Glutamatergic neuron (in vitro differentiated cells): ENCODE measurements at regions not wholly inside any gene's neighbourhood (a gene's known extent, or its start where the extent isn't known, plus 50 kb on each side); places are given as distances from the start of the nearest gene placed in this dataset.

Experiments
- DNase-seq: peaks from one replicate; pipeline ENCODE4 v3.0.0; 2022
- H3K27ac Mint-ChIP-seq: one replicate; pipeline ENCODE4 v1.8.0; 2020; ENCODE audit warnings: mild to moderate bottlenecking, mixed read lengths, inconsistent platforms; ENCODE audit not compliant: unreplicated experiment
- H3K27me3 Mint-ChIP-seq: one replicate; pipeline ENCODE4 v1.8.0; 2020; ENCODE audit warnings: mild to moderate bottlenecking, moderate library complexity, mixed read lengths, inconsistent platforms; ENCODE audit not compliant: unreplicated experiment
- H3K36me3 Mint-ChIP-seq: one replicate; pipeline ENCODE4 v1.8.0; 2020; ENCODE audit warnings: mild to moderate bottlenecking, mixed read lengths, inconsistent platforms; ENCODE audit not compliant: unreplicated experiment
- H3K4me1 Mint-ChIP-seq: one replicate; pipeline ENCODE4 v1.8.0; 2020; ENCODE audit warnings: mild to moderate bottlenecking, low read depth, mixed read lengths, inconsistent platforms; ENCODE audit not compliant: unreplicated experiment
- H3K4me3 Mint-ChIP-seq: one replicate; pipeline ENCODE4 v1.8.0; 2020; ENCODE audit warnings: mild to moderate bottlenecking, mixed read lengths, inconsistent platforms; ENCODE audit not compliant: unreplicated experiment
- H3K9me3 Mint-ChIP-seq: one replicate; pipeline ENCODE4 v1.8.0; 2020; ENCODE audit warnings: mild to moderate bottlenecking, moderate library complexity, mixed read lengths, inconsistent platforms; ENCODE audit not compliant: unreplicated experiment
- CTCF ChIP-seq: fragments of 200-600 bp; sonication (generic); IDR thresholded peaks from one replicate; pipeline ENCODE4 v1.5.0; 2021; ENCODE audit not compliant: partially characterized antibody, unreplicated experiment

DNA sequence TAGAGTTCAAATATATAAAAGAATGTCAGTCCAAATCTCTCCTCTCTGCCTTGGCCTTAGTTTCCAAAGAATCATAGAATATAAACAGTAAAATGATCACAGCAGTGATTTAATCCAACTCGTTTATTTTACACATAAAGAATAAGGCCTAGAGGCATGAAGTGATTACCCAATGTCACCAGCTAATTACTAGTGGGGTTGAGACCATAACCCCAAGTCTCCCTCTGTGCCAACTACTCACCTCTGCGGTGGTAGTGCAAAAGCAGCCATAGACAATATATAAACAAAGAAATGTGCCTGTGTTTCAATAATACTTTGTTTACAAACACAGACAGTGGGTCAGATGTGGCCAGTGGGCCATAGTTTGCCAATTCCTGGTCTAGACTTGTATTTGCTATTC is 96.6 kb upstream of the FAT3 start:
- Mint-ChIP-seq H3K36me3 (no peaks in the 10 kb centered on the region), H3K4me1 (peaks cover 7% of the 10 kb centered on the region), H3K9me3 (no peaks in the 10 kb centered on the region), H3K27ac (no peak overlapping the region), H3K4me3 (no peak overlapping the region), H3K27me3 (no peaks in the 10 kb centered on the region)
- TF ChIP-seq CTCF = no peak
- no peak for DNase-seq

- no peaks in the 10 kb centered on the region for H3K9me3 Mint-ChIP-seq
- no peaks in the 10 kb centered on the region for H3K36me3 Mint-ChIP-seq
- no peak for TF ChIP-seq CTCF
- H3K27ac Mint-ChIP-seq = no peak overlapping the region
- no peak overlapping the region for H3K4me3 Mint-ChIP-seq
- H3K4me1 Mint-ChIP-seq = peaks cover 7% of the 10 kb centered on the region
- H3K27me3 Mint-ChIP-seq = no peaks in the 10 kb centered on the region
- no peak for DNase-seq
These were observed 99.3 kb upstream of the FAT3 start for GRCh38 chr11:92125321-92125720.

DNA sequence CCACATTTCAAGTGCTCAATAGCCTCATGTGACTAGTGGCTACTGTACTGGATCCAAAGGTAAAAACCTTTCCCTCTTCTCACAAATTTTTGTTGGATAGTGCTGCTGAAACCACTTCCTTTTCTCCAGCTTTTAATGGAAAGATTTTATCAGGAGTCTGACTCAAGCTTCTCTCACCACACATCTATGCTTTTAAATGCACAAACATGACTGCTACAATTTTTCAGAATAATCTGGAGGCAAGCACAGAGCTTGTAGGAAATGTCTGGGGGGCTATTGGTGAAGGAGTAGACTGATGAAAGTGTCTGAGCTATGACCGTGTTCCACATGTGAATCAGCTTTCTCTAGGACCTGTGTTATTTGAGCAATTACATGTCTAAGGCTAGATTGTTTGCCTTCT is 101.1 kb upstream of the FAT3 start:
- no peaks in the 10 kb centered on the region for H3K27me3 Mint-ChIP-seq
- no peak overlapping the region for H3K4me3 Mint-ChIP-seq
- H3K36me3 Mint-ChIP-seq = peaks cover 7% of the 10 kb centered on the region
- TF ChIP-seq CTCF = no peak
- H3K9me3 Mint-ChIP-seq = peaks cover 8% of the 10 kb centered on the region
- H3K27ac Mint-ChIP-seq = no peak overlapping the region
- H3K4me1 Mint-ChIP-seq = peaks cover 7% of the 10 kb centered on the region
- no peak for DNase-seq

DNA sequence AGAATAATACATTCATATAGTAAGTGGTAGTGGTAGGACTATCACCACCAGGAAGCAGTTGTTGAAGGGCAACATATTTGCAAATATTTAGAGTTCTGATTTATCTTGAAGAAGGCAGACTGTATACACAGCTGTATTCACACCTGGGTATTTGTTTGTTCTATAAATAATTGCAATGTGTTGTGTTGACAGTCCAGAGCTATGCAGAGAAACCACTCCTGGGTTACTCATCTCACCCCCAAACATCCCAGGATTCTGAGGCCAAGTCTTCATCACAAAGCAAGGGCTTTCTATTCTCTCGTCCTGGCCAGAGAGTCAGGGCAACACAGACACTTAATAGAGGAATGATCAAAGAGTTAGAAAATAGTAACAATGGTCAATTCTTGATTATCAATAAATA is 102.1 kb upstream of the FAT3 start:
- H3K27me3 Mint-ChIP-seq = peaks cover 2% of the 10 kb centered on the region
- no peak for DNase-seq
- peaks cover 7% of the 10 kb centered on the region for H3K4me1 Mint-ChIP-seq
- H3K9me3 Mint-ChIP-seq = peaks cover 8% of the 10 kb centered on the region
- H3K4me3 Mint-ChIP-seq = no peak overlapping the region
- H3K27ac Mint-ChIP-seq = no peak overlapping the region
- H3K36me3 Mint-ChIP-seq = peaks cover 7% of the 10 kb centered on the region
- TF ChIP-seq CTCF = no peak

- H3K27ac Mint-ChIP-seq = no peak overlapping the region
- no peaks in the 10 kb centered on the region for H3K4me1 Mint-ChIP-seq
These were observed 113.3 kb upstream of the FAT3 start for GRCh38 chr11:92111287-92111686.

More at GRCh38 chr11:92111287-92111686, 113.3 kb upstream of the FAT3 start:
- Mint-ChIP-seq H3K9me3 (peaks cover 2% of the 10 kb centered on the region), H3K36me3 (peaks cover 10% of the 10 kb centered on the region), H3K4me3 (no peak overlapping the region), H3K27me3 (no peaks in the 10 kb centered on the region)
- TF ChIP-seq CTCF = no peak
- no peak for DNase-seq
